ENCODE measurements at regions not wholly inside any gene's neighbourhood (a gene's known extent, or its start where the extent isn't known, plus 50 kb on each side); places are given as distances from the start of the nearest gene placed in this dataset.

DNA sequence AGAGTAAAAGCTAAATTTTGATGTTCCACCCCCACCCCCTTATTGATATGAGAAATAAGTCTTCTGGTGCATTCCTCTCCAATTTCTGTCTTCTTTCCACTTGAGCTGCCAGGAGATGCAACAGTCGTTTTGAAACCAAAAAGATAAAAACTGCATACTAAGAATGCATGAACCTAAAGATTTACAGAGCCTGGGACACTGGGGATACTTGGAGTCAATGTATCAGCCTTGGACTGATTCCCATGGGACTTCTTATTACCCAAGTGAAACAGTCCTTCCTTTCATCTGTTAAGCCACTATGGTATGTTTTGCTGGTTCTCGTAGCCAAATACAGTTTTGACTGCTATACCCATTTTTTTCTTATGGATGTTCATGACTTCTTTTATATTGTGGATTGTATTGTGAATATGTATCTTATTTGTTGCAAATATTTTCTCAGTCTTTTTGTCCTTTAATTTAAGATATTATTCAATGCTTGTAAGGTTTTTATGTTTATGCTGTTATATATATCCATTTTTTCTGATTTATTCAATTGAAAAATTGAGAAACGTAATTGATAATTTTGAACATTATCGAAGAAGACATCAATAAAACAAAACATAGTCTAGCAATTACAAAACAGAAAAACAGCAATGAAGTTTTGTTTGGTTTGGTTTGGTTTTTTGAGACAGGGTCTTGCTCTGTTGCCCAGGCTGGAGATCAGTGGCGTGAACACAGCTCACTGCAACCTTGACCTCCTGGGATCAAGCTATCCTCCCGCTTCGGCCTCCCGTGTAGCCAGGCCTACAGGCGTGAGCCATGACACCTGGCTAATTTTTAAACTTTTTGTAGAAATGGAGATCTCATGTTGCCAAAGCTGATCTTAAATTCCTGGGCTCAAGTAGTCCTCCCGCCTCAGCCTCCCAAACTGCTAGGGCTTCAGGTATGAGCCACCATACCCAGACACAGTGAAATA, 85.4 kb upstream of the ETV6 start:
- FAIRE-seq (peak; percentile 62), DNase-seq (ENCODE audit: extremely low spot score, insufficient read length, low read depth) (no peak)

DNA sequence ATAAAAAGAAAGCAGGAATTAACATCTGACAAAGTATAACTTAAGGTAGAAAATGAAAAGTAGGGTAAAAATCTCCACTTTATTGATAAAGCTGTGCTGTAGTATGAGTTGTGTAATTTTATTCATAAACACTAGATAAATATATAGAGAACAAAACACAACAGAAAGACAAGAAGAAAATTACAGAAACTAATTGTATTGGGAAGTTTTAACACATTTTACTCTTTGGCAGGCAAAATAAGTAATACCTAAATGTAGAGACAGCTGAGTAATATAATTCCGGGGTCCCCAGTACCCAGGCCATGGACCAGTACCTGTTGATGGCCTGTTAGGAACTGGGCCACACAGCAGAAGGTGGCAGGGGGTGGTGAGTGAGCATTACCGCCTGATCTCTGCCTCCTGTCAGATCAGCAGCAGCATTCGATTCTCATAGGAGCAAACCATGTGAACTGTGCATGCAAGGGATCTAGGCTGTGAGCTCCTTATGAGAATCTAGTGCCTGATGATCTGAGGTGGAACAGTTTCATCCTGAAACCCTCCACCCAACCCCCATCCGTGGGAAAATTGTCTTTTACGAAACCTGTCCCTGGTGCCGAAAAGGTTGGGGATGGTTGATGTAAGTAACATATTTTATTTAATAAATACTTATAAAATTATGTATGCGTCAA, 84.4 kb upstream of the ETV6 start:
- DNase-seq (ENCODE audit: extremely low spot score, insufficient read length, low read depth) (no peak), FAIRE-seq (peak; percentile 97)

- DNase-seq (ENCODE audit: extremely low spot score, insufficient read length, low read depth) = no peak
- peak; percentile 5 for FAIRE-seq
These were observed 83.7 kb upstream of the ETV6 start for GRCh38 chr12:11565752-11566151.

GRCh38 chr12:11568155-11568761, 81.2 kb upstream of the ETV6 start:
- no peak for FAIRE-seq
- DNase-seq (ENCODE audit: extremely low spot score, insufficient read length, low read depth) = no peak

DNA sequence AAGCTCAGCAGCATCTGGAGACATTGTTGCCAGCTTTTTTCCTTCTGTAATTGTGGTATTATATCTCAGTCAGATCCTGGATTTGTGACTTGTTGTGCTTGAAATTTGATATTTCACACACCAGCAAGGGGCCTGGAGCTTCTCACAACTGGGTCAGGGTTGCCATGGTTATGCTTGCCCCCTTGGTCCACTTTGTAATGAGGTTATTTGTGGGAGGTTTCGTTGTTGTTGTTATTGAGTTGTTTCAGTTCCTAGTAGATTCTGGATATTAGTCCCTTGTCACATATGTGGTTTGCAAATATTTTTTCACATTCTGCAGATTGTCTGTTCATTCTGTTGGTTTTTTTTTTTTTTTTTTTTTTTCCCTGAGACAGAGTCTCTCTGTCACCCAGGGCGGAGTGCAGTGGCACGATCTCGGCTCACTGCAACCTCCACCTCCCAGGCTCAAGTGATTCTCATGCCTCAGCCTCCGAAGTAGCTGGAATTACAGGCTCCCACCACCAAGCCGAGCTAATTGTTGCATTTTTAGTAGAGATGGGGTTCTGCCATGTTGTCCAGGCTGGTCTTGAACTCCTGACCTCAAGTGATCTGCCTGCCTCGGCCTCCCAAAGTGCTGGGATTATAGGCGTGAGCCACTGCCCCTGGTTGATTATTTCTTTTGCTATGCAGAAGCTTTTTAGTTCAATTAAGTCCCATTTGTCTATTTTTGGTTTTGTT, 80.6 kb upstream of the ETV6 start:
- peak; percentile 96 for FAIRE-seq
- DNase-seq (ENCODE audit: extremely low spot score, insufficient read length, low read depth) = no peak

DNA sequence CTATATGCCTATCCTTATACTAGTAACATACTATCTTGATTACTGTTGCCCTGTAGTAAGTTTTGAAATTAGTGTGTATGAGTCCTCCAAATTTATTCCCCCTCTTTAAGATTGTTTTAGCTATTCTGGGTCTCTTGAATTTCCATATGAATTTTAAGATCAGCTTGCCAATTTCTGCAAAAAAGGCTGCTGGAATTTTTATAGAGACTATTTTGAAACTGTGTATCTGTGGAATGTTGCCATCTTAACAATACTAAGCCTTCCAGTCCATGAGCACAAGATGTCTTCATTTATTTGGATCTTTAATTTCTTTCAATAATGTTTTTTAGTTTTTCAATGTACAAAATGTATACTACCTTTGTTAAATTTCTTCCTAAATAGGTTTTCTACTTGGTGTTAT, 79.8 kb upstream of the ETV6 start:
- DNase-seq (ENCODE audit: extremely low spot score, insufficient read length, low read depth) (no peak), FAIRE-seq (no peak)

DNA sequence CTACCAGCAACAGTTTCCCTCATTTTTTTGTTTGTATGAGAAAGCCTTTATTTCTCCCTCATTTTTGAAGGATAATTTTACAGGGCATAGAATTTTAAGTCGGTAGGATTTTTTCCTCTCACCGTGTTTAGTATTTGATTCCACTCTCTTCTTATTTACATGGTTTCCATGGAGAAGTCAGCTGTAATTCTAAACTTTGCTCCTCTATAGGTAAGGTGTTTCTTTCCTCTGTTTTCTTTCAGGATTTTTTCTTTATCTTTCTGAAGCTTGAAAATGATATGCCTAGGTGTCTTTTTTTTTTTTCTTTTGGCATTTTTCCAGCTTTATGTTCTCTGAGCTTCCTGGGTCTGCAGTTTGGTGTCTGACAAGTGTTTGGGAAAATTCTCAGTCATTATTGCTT, 75.6 kb upstream of the ETV6 start:
- no peak for FAIRE-seq
- no peak for DNase-seq (ENCODE audit: extremely low spot score, insufficient read length, low read depth)

DNA sequence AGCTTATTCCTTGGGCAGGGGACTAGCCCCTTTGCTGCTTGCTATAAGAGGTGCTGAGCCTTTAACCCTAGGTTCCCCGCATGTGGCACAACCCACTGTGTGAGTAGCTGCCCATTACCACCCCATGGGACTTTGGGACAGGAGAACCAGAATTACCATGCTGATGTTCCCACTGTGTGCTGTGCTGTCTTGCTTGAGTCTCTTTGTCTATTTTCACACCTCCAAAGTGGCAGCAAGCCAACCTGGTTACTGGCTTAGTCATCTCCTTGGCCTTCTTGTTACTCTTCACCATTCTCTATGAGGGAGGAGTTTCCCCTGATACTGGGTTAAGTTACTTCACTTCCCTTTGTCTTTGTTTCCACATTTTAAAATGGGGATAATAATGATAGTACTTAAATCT, 73.4 kb upstream of the ETV6 start:
- DNase-seq (ENCODE audit: extremely low spot score, insufficient read length, low read depth) (no peak), FAIRE-seq (peak; percentile 91)

DNA sequence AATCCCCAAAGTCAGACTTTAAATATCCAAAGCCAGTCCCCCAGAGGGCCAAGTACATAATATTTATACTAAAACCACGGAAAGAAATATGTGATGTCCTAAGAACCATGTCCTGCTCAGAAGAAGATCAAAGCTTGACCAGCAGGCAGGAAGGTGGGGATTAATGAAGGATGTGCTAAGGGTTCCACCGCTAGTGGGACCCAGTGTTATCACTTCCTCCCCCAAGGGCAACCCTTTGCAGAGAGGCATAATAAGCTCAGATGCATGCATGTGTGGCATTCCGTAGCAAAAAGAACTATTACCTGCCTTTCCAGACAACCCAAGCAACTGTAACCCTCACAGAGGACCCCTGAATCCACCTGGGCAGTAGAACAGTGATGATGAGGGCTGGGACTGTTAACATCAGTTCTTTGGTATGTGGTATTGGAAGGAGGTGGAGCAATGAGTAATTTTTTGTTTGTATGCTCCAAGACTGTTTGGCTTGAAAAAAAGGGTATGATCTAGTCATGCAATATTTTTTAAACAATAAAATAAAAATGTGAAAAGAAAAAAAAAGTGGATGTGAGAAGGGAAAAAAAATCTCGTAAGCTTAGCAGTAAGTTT, 71.7 kb upstream of the ETV6 start:
- no peak for DNase-seq (ENCODE audit: extremely low spot score, insufficient read length, low read depth)
- FAIRE-seq = no peak

- peak; percentile 97 for FAIRE-seq
These were observed 70.9 kb upstream of the ETV6 start for GRCh38 chr12:11578461-11578993.

GRCh38 chr12:11580125-11580751, 69.2 kb upstream of the ETV6 start:
- DNase-seq (ENCODE audit: extremely low spot score, insufficient read length, low read depth) = no peak

More at GRCh38 chr12:11578461-11578993, 70.9 kb upstream of the ETV6 start:
- DNase-seq (ENCODE audit: extremely low spot score, insufficient read length, low read depth) = no peak

DNA sequence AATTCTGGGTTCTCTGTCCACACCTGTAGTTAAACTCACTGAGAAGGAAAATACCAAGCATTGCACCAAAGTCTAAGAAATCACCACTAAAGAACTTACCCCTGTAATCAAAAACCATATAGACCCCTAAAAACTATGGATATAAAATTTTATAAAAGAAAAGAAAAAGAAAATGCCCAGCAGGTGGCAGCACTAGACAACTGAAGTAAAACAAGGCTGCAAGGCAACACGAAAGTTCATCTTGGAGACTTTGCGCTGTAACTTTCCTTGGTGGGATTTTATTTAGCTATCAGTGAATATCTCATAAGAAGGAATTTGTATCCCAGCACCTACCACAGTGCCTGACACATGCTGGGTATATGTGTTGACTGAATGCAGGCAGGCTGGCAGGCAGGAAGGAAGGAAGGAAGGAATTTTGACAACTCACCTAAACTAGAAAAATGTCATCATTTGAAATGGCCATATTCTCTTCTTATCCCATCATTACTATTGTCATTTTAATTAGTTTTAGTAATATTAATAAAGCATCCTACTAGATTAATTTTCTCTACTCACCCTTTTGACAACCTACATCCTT, 68.2 kb upstream of the ETV6 start:
- FAIRE-seq (peak; percentile 78), DNase-seq (ENCODE audit: extremely low spot score, insufficient read length, low read depth) (no peak)

More at GRCh38 chr12:11580125-11580751, 69.2 kb upstream of the ETV6 start:
- FAIRE-seq = peak; percentile 86

DNA sequence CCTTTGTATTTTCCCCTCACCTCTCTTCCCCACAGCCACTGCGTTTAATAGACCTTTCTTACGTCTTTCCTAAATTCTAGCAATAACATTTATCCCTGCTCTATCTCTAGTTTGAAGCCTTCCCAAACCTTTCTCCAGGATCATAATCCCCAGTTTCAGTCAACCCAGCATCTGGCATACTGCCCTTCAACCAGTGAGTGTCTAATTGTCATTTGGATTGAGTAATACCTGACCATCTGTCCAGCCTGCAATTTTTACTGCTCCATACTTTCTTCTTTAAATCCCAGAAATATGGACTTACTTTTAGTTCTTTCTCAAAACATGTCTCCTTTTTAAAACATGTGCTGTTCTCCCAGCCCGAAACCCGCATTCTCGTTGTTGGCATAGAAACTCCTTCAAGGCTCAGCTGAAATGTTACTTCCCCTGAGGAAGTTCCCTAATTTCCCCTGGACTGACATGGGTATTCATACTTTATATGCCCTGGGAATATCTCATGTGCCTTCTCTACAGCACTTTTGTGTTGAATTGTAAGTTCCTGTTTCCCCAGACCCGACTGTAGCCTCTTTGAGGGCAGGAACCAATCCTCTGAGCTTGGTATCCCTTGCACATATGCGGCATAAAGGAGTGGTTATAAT, 65.1 kb upstream of the ETV6 start:
- DNase-seq (ENCODE audit: extremely low spot score, insufficient read length, low read depth) = no peak
- FAIRE-seq = no peak

DNA sequence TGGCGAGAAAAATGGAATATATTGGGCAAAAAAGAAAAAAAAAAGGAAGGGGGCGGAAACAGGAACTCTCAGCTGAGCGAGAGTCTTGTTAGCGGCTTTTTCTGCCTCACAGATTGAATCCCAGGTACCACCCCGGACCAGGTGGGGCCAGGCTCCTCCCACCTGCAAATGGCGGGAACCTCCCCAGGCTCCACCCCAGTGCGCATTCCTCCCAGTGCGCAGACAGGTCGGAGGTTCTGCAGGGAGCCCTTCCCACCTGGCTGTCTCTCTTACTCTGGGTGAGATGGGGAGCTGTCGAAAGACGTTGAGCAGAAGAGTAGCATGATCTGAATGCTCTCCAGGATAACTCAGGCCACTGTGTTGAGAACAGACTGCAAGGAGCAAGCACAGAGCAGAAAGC, 57.0 kb upstream of the ETV6 start:
- no peak for DNase-seq (ENCODE audit: extremely low spot score, insufficient read length, low read depth)
- FAIRE-seq = no peak

DNA sequence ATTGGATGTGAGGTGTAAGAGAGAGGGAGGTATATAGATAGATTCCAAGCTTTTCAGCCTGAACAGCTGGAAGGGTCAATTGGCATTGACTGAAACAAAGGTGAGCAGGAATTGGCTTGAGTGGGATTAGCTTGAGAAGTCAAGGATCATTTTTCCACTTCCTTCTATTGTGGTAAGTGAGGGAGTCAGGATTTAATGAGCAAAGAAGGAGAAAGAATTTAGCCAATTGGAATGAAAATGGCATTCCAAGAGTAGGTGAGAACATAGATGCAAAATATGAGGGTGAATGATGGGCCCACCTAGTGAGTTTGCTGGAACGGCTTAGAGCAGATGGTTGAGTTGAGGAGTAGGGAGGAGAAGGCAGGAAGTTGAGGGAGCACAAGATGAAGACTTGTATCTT, 56.5 kb upstream of the ETV6 start:
- no peak for FAIRE-seq

DNA sequence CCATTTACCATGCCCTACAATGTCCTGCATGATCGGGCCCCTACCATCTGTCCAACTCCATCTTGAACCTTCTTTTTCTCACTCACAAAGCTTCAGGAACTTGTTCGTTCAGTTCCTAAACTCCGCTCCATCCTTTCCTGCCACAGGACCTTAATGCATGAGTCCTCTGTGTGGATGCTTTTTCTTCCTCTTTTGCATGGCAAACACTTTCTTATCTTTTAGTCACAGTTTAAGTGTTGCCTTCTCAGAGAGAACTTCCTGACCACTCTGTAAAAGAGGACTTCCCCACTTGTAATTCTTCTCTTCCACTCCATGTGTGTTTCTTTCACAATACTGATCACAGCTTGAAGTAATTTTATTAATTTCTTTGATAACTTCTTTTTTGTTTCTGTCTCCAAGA, 54.4 kb upstream of the ETV6 start:
- DNase-seq (ENCODE audit: extremely low spot score, insufficient read length, low read depth) = no peak
- FAIRE-seq = no peak

More for the DNA sequence above, 56.5 kb upstream of the ETV6 start:
- no peak for DNase-seq (ENCODE audit: extremely low spot score, insufficient read length, low read depth)

- DNase-seq (ENCODE audit: extremely low spot score, insufficient read length, low read depth) (no peak), FAIRE-seq (no peak)
These were observed 53.3 kb upstream of the ETV6 start for GRCh38 chr12:11596141-11596540.

DNA sequence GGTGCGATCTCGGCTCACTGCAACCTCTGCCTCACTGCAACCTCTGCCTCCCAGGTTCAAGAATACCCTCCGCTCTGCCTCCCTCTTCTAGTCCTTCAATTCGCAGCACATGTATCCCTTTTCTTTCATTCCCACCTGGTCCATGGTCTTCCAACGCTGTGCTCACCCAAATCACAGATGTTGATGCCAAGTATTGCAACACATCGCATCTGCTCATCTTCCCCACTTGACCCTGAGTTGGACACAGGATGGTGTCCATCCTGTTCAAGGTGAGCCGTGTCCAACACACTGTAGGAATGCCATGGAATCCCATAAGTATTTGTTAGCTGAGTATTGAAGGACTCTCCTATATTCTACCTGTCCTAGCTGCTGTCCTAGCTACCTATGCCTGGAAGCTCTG, 50.6 kb upstream of the ETV6 start:
- FAIRE-seq (no peak), DNase-seq (ENCODE audit: extremely low spot score, insufficient read length, low read depth) (no peak)
